Keratinocyte (primary cell): ENCODE measurements at regions not wholly inside any gene's neighbourhood (a gene's known extent, or its start where the extent isn't known, plus 50 kb on each side); places are given as distances from the start of the nearest gene placed in this dataset.

ENCODE experiments used
- DNase-seq: peaks from one replicate; pipeline ENCODE4 v3.0.0-alpha.2; 2011; ENCODE audit warnings: low read depth, missing footprints, low spot score
- FAIRE-seq: peaks from 2 replicates; lab custom pipeline; 2011; peaks lifted over from hg19 to GRCh38; lab: Jason Lieb, UNC
- H2AFZ ChIP-seq: 2 replicates; pipeline ENCODE4 v1.6.0; 2012; ENCODE audit warnings: low read length, control low read depth, inconsistent platforms; ENCODE audit not compliant: control insufficient read depth
- H3K27ac ChIP-seq: 2 replicates; pipeline ENCODE4 v1.5.1; 2011; ENCODE audit warnings: low read length; ENCODE audit not compliant: control insufficient read depth, insufficient read depth
- H3K27me3 ChIP-seq: 3 replicates; pipeline ENCODE4 v1.6.0; 2011; ENCODE audit warnings: low read length; ENCODE audit not compliant: control insufficient read depth, insufficient read depth; ENCODE audit errors: extremely low read depth
- H3K36me3 ChIP-seq, 2 experiments: 2 replicates in 1 of 2; 3 replicates in 1 of 2; pipeline ENCODE4 v1.5.1; 2011; ENCODE audit warnings: low read length in 2 of 2, mild to moderate bottlenecking in 1 of 2; ENCODE audit not compliant: control insufficient read depth in 2 of 2, insufficient read depth in 2 of 2; ENCODE audit errors: extremely low read depth in 1 of 2
- H3K4me1 ChIP-seq: 3 replicates; pipeline ENCODE4 v1.5.1; 2011; ENCODE audit warnings: low read length; ENCODE audit not compliant: control insufficient read depth, insufficient read depth; ENCODE audit errors: extremely low read depth
- H3K4me2 ChIP-seq: 3 replicates; pipeline ENCODE4 v1.6.0; 2011; ENCODE audit warnings: low read depth, low read length; ENCODE audit not compliant: control insufficient read depth, insufficient read depth; ENCODE audit errors: extremely low read depth
- H3K4me3 ChIP-seq, 3 experiments: fragments of 200-600 bp in 1 of 3; sonication (generic) in 1 of 3; 2 replicates in 2 of 3; 3 replicates in 1 of 3; pipeline ENCODE4 v1.5.1; 2011 to 2016; ENCODE audit warnings: low read length in 3 of 3, mild to moderate bottlenecking in 3 of 3, control low read depth in 2 of 3, inconsistent platforms in 1 of 3, low read depth in 1 of 3, mixed read lengths in 1 of 3, mixed run types in 1 of 3, moderate library complexity in 1 of 3; ENCODE audit not compliant: control insufficient read depth in 2 of 3, insufficient read depth in 2 of 3; ENCODE audit errors: extremely low read depth in 1 of 3
- H3K79me2 ChIP-seq: 2 replicates; pipeline ENCODE4 v1.6.0; 2012; ENCODE audit warnings: low read length; ENCODE audit not compliant: control insufficient read depth, insufficient read depth
- H3K9ac ChIP-seq: 3 replicates; pipeline ENCODE4 v1.6.0; 2011; ENCODE audit warnings: low read length; ENCODE audit not compliant: control insufficient read depth, insufficient read depth; ENCODE audit errors: extremely low read depth
- H3K9me1 ChIP-seq: 3 replicates; pipeline ENCODE4 v1.6.0; 2011; ENCODE audit warnings: low read length; ENCODE audit not compliant: control insufficient read depth, insufficient read depth; ENCODE audit errors: extremely low read depth
- H3K9me3 ChIP-seq: 2 replicates; pipeline ENCODE4 v1.5.1; 2012; ENCODE audit warnings: low read depth, low read length; ENCODE audit not compliant: control insufficient read depth
- H4K20me1 ChIP-seq: 3 replicates; pipeline ENCODE4 v1.6.0; 2011; ENCODE audit warnings: low read length; ENCODE audit not compliant: control insufficient read depth, insufficient read depth; ENCODE audit errors: extremely low read depth
- EZH2 ChIP-seq: IDR thresholded peaks from one replicate; pipeline ENCODE4 v1.6.1; 2012; ENCODE audit warnings: inconsistent platforms, mild to moderate bottlenecking, low read length, moderate library complexity
- dilution Hi-C: fragments of 300-500 bp; cut with MboI; formaldehyde crosslinking; loops from one replicate; pipeline ENCODE4 v1.7.0; 2020; ENCODE audit warnings: low sequenced_read_pairs; ENCODE audit not compliant: extremely low pct_ligation_motif_present
- TF ChIP-seq, protein P1 (sequence below), 3 experiments: IDR thresholded peaks in 1 of 3; conservative IDR thresholded peaks in 1 of 3; optimal IDR thresholded peaks in 1 of 3; 2 replicates in 2 of 3; 3 replicates in 1 of 3; pipeline versions ENCODE3 to v1.5.1; 2011; ENCODE audit warnings: low read length in 3 of 3, mild to moderate bottlenecking in 3 of 3, moderate library complexity in 2 of 3, control low read depth in 1 of 3, inconsistent platforms in 1 of 3; ENCODE audit not compliant: insufficient read depth in 2 of 3; ENCODE audit errors: extremely low read depth in 1 of 3

DNA sequence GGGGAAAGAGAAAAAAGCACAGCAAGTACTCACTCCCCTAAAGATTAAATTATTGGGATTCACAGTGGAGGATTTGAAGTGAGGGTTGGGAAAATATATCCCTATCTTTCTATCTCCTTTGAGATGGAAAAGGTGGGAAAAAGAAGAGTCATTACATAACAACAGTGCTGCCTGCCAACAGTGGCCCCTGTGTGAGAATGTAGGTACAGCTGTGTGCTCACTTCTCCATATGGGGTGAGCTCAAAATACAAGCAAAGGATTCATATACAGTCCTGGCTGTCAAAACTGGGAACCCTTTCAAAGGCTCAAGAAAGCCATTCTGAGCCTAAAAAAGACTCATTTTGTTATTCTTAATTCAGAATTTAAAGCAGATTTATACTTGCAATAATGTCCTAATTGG lies 458.5 kb downstream of the GPAM start:
- H2AFZ ChIP-seq: no peak overlapping the region
- TF ChIP-seq, protein P1, sequence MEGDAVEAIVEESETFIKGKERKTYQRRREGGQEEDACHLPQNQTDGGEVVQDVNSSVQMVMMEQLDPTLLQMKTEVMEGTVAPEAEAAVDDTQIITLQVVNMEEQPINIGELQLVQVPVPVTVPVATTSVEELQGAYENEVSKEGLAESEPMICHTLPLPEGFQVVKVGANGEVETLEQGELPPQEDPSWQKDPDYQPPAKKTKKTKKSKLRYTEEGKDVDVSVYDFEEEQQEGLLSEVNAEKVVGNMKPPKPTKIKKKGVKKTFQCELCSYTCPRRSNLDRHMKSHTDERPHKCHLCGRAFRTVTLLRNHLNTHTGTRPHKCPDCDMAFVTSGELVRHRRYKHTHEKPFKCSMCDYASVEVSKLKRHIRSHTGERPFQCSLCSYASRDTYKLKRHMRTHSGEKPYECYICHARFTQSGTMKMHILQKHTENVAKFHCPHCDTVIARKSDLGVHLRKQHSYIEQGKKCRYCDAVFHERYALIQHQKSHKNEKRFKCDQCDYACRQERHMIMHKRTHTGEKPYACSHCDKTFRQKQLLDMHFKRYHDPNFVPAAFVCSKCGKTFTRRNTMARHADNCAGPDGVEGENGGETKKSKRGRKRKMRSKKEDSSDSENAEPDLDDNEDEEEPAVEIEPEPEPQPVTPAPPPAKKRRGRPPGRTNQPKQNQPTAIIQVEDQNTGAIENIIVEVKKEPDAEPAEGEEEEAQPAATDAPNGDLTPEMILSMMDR (optimal IDR thresholded peaks at IDR 0.05 in 1 of 3, IDR thresholded peaks at IDR 0.05 in 1 of 3, conservative IDR thresholded peaks at IDR 0.05 in 1 of 3; ENCODE audit: extremely low read depth in 1 of 3, insufficient read depth in 2 of 3, low read length in 3 of 3): no peak
- TF ChIP-seq EZH2: no peak
- H3K9me1 ChIP-seq: no peaks in the 10 kb centered on the region
- no peak overlapping the region for H3K9ac ChIP-seq
- no peaks in the 10 kb centered on the region for H3K4me1 ChIP-seq
- FAIRE-seq (no peak), DNase-seq (no peak)
- H3K79me2 ChIP-seq: no peaks in the 10 kb centered on the region
- no peak overlapping the region for H3K27ac ChIP-seq
- dilution Hi-C loops: no loop called here
- no peaks in the 10 kb centered on the region for H3K9me3 ChIP-seq
- no peak overlapping the region for H3K4me3 ChIP-seq
- no peaks in the 10 kb centered on the region for H3K36me3 ChIP-seq
- H3K4me2 ChIP-seq: no peak overlapping the region
- no peaks in the 10 kb centered on the region for H4K20me1 ChIP-seq
- H3K27me3 ChIP-seq: no peaks in the 10 kb centered on the region

DNA sequence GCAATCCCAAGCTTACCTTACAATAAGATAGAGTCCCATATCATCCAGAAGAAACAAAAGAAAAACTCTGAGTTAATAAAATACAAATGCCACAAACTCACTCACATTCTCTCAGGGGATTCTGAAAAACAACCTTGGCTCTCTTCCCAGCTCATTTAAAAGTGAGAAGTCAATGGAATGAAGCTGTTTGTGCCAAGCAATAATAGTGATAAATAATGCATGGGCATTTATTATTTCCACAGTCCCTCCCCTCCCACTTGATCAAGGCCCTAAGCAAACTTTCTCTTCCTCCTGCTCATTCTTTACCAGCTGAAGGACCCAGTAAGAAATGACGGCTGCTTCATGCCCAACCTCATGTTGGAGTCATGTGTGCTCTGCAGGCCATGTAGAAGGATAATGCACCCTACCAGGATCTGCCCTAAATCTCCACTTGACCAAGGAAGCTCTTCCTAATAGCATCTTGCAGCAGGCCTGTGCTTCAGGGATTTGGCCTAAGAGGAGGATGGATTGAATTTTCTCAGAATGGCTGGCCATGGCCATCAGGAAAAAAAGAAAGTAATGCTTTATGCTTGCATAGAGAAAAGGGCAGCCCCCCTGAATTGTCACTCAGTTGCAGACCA lies 451.3 kb downstream of the GPAM start:
- no peak for DNase-seq
- no peak for FAIRE-seq

More for the DNA sequence above, 451.3 kb downstream of the GPAM start:
- H3K9ac ChIP-seq: no peak overlapping the region
- H3K4me3 ChIP-seq: no peak overlapping the region
- no peaks in the 10 kb centered on the region for H3K9me1 ChIP-seq
- H2AFZ ChIP-seq: no peak overlapping the region
- H3K36me3 ChIP-seq: no peaks in the 10 kb centered on the region
- no peak for TF ChIP-seq EZH2
- TF ChIP-seq, protein P1 (optimal IDR thresholded peaks at IDR 0.05 in 1 of 3, IDR thresholded peaks at IDR 0.05 in 1 of 3, conservative IDR thresholded peaks at IDR 0.05 in 1 of 3; ENCODE audit: extremely low read depth in 1 of 3, insufficient read depth in 2 of 3, low read length in 3 of 3): no peak
- H3K27ac ChIP-seq: no peak overlapping the region
- H3K4me1 ChIP-seq: no peaks in the 10 kb centered on the region
- H3K79me2 ChIP-seq: no peaks in the 10 kb centered on the region
- dilution Hi-C loops: no loop called here
- no peaks in the 10 kb centered on the region for H4K20me1 ChIP-seq
- no peaks in the 10 kb centered on the region for H3K9me3 ChIP-seq
- H3K27me3 ChIP-seq: no peaks in the 10 kb centered on the region
- no peak overlapping the region for H3K4me2 ChIP-seq
